COLO668 (cell line): ENCODE measurements at regions not wholly inside any gene's neighbourhood (a gene's known extent, or its start where the extent isn't known, plus 50 kb on each side); places are given as distances from the start of the nearest gene placed in this dataset.

Experiments
- DNase-seq: peaks from one replicate; lab custom pipeline; 2025; ENCODE audit not compliant: unreplicated experiment; lab: John Stamatoyannopoulos, UW

GRCh38 chr6:9957215-9957759, 457.6 kb downstream of the TFAP2A start:
- DNase-seq, result no peak

DNA sequence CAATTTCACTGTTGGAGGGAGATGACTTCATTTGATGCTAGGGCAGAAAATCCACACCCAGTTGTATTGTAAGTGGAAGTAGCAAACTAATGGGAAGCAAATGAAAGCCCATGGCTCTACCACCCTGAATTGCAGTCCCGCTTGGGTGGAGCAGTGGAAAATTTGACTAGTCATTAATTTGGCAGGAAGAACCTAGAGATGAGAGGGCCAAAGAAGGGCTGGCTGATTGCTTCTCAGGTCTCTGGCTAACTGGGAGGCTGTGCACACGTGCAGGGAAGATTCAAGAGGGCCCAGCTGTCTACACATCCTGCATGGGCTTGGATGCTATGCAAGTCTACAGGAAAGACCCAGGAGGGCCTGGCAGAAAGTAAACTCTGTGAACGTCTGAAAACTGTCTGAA, 466.2 kb downstream of the TFAP2A start:
- no peak for DNase-seq

DNA sequence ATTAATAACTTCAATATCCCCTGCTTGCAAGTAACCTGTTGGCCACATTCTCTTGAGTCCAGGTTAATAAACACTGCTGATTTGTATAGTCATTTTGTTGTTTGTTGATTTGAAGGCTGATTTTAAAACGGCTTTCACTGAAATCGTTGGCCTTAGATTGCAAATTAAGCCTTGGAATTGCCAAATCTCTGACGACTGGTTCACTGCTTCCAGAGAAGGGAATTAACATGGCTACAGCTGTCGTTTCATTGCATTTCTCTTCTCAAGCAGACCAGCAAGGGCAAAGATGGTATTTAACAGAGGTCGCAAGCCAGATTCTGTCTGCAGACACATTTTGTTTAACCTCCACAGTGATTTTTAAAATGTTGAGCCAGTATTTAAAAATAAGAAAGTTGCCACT, 470.9 kb downstream of the TFAP2A start:
- DNase-seq, result no peak

- DNase-seq, result no peak
Observed at GRCh38 chr6:9943026-9943425, 471.8 kb downstream of the TFAP2A start.

- DNase-seq, result no peak
Observed at GRCh38 chr6:9942131-9942530, 472.7 kb downstream of the TFAP2A start.

GRCh38 chr6:9938801-9939200, 476.1 kb downstream of the TFAP2A start:
- no peak for DNase-seq

- DNase-seq, result no peak
Observed at GRCh38 chr6:9937031-9937763, 477.7 kb downstream of the TFAP2A start.

GRCh38 chr6:9936551-9936950, 478.3 kb downstream of the TFAP2A start:
- DNase-seq, result no peak

DNA sequence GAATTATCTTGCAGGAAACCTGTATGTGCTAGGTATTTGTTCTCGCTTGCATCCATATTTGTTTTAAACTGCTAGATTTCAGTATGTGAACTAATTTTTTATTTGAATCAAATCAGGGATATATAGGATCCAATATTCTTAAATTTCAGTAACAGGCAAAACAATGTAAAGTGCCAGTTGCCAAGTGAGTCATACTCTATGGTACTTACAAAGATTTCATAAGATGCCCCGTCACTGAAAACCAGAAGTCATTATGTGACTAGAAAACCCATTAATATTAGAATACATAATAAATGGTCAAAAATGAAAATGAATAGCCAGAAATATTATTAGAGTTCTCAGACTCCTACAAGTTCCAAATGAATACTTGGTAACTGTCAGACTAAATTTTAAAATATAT, 481.2 kb downstream of the TFAP2A start:
- no peak for DNase-seq

DNA sequence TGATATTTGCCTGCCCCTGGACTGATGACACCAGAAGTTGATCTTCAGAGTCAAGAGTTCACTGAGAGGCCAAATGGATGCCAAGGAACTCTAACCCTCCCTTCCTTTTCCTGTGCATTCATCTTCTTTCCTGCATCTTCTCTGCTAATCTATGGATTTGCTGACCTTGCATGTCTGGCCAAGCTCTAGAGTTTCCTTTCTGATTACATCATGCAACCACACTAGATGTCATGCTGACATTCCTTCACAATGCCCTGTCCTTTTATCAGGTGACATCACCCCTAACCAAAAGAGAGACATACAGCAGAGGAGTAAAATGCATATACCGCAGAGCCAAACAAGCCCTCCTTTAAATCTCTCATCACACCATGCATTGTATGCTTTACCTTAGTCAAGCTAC, 487.6 kb downstream of the TFAP2A start:
- DNase-seq, result no peak

GRCh38 chr6:9924971-9925370, 489.9 kb downstream of the TFAP2A start:
- no peak for DNase-seq

- no peak for DNase-seq
Observed at GRCh38 chr6:9921366-9921765, 493.5 kb downstream of the TFAP2A start.

DNA sequence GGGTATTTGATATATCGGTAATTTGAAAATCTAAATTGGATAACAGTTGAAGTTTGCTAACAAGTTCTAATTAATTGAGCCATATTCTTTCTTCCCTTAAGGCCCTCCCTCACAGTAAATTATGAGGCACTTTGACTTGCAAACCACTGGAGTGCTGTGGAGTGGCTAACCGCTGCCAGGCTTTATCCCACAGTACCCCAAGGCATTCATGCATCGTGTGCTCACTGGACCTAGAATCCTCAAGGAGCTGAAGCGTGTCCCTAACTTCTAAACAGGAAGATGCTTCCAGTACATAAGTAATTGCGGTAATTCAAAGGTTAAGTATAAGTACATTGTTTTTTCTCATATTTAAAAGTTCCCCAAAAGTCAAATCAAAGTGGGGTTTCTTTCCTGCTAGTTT, 499.9 kb downstream of the TFAP2A start:
- no peak for DNase-seq

- DNase-seq, result no peak
Observed at GRCh38 chr6:9901376-9901775, 513.5 kb downstream of the TFAP2A start.

DNA sequence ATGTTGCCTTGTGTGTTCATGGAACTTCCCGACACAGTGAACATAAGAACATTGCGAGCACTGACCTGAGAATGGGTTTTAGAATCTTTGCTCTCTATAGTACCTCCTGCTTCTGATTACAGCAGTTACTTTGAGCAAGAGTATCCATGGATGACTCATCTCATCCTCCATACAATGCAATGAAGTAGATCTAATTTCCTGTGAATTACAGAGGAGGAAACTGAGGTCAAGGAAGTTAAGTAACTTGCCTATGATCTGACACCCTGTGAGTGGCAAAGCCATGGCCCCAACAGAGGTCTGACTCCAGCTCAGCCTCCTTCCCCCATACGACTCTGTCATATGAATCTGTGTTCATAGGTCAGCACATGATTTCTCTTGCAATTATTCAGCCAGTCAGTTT, 518.1 kb downstream of the TFAP2A start:
- DNase-seq, result no peak

- no peak for DNase-seq
Observed at GRCh38 chr6:9890893-9891292, 524.0 kb downstream of the TFAP2A start.

DNA sequence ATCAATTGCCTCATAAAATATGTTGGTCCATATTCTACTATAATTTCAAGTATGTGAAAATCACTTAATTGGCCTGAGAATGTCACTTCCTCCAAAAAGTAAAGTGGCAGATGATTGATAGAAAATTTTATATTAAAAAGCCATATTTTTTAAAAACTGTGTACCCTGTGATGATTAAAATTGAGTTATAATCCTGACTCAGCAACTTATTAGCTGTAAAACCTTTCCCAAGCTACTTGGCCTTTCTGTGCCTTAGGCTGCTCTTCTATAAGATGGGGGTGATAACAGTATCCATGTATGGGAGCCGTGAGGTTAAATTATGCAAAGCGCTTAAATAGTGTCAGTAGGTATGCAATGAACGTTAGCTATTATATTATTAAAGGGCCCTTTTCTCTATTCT, 524.4 kb downstream of the TFAP2A start:
- no peak for DNase-seq

GRCh38 chr6:9878535-9878934, 536.3 kb downstream of the TFAP2A start:
- no peak for DNase-seq

DNA sequence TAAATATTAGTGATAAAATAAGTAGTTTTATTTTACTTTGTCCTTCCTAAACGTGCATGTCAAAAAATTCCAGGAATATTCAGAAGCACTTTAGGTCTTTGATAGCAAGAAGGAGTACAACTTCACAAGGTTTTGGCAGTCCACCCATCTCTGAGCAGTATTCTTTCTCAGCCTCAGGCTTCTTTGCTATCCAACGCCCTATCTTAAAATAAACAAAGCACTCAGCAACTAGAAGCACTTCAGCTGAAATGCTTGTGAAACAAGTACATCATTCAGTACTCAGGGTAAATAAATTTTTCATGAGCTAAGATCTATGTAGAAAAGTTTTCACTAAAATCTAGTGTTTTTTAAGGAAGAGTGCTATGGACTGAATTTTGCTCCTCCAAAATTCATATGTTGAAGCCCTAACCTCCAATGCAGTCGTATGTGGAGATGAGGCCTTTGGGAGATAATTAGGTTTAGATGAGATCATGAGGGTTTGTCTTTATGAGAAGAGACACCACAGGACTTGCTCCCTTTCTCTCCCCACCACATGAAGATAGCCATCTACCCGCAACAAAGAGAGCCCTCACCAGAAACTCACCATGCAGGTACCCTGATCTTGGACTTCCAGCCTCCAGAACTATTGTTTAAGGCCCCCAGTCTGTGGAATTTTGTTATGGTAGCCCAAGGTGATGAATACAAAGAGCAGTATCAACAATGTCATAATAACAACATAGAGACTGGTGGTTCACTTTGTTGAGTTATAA, 539.1 kb downstream of the TFAP2A start:
- DNase-seq, result no peak

DNA sequence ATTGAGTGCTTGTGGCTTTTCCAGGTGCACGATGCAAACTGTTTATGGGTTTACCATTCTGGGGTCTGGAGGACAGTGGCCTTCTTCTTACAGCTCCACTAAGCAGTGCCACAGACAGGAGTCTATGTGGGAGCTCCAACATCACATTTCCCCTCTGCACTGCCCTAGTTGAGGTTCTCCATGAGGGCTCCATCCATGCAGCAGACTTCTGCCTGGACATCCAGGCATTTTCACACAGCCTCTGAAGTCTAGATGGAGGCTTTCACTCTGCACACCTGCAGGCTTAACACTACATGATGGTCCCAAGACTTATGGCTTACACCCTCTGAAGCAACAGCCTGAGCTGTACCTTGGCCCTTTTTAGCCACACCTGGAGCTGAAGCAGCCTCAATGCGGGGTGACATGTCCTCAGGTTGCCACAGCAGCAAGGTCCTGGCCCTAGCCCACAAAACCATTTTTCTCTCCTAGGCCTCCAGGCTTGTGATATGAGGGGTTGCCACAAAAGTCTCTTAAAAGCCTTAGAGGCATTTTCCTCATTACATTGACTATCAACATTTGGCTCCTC, 552.2 kb downstream of the TFAP2A start:
- DNase-seq, result no peak

DNA sequence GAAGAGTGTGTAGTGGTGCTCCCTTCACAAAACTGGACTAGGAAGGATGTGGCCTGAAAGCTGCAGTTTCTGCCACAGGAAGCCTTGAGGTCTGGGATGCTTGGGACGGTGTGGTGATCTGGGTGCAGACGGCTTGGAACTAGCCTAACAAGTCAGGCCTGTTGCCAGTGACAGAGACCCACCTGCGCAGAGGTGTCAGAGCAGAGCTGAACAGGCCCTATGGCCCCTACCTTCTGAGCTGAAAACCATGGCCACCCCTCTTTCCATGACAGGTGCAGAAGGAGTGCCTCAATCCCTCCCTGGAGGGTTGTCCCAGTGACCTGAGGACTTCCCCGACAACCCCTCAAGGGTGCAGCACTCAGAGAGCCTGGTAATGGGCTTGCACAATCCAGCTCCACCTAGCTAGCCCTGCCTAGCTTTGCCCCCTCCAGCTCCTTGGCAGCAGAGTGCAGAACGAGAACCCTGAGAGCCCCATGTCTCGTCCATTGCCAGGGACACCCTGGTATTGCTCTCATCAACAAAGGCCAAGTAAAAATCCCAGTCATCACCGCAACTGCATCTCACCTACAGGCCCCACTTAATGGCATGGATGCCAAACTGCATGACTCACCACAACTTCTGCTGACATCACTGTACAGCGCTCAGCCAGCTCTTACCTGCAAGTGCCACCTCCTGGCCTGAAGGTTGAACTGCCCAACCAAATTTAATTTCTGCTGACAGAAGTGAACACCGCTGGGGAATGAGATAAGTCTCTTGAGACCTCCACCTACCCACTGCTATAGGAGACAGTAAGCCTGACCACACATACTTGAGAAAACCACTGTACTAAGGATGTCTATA, 563.1 kb downstream of the TFAP2A start:
- peak; percentile 0 for DNase-seq
